PC-3 (cell line): ENCODE measurements at regions not wholly inside any gene's neighbourhood (a gene's known extent, or its start where the extent isn't known, plus 50 kb on each side); places are given as distances from the start of the nearest gene placed in this dataset.
"Not testable (repeated sequence)": the region's sequence is repeated elsewhere in the genome, so short reads cannot be mapped to it uniquely, and the experiment has no call there.

Experiments used
- CTCF ChIP-seq: fragments of 300-600 bp; sonication (generic); conservative IDR thresholded peaks from 2 replicates; pipeline ENCODE4 v1.5.1; 2017; ENCODE audit warnings: antibody characterized with exemption, low read depth, mild to moderate bottlenecking, low read length
- EZH2 ChIP-seq: fragments of 300-600 bp; sonication (generic); IDR thresholded peaks from one replicate; pipeline ENCODE4 v1.6.1; 2017; ENCODE audit warnings: antibody characterized with exemption, mild to moderate bottlenecking, low read length; ENCODE audit not compliant: unreplicated experiment

- TF ChIP-seq CTCF, EZH2: not testable (repeated sequence)
Observed at GRCh38 chr5:92011845-92012244, 628.7 kb upstream of the ARRDC3 start.
